ENCODE measurements at regions not wholly inside any gene's neighbourhood (a gene's known extent, or its start where the extent isn't known, plus 50 kb on each side); places are given as distances from the start of the nearest gene placed in this dataset.

DNA sequence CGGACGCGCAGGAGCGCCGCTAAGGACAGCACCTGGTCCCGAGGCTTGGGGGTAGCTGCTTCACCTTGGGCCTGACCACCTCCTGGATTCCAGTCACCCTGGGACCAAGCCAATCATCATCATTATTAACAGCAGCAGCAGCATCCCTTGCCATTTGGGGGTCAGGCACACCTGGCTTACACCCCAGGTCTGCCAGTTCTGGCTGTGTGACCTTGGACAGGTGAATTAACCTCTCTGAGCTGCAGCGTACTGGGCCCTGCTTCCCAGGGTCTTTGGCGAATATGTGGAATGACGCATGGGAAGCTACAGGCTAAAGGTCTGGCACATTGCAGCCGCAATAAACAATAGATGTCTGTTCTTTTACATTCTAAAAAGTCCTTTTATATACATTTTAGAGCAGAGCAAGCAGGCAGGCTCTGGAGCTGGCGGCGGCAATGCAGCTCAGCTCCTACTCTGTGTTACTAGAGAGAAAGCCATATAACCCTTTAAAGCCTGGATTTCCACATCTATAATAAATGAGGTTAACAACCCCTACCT lies 97.8 kb upstream of the CPLX2 start:
- Histone ChIP-seq H3K4me1 (ENCODE audit: control insufficient read depth, insufficient read depth, low read length) (no peaks in the 10 kb centered on the region), H3K27me3 (ENCODE audit: control insufficient read depth, insufficient read depth, low read length) (peaks cover 5% of the 10 kb centered on the region), H3K9me3 (ENCODE audit: control insufficient read depth, insufficient read depth, low read length) (no peaks in the 10 kb centered on the region), H3K27ac (ENCODE audit: low read length) (no peak overlapping the region), H3K4me3 (ENCODE audit: low read length) (no peak overlapping the region), H3K36me3 (ENCODE audit: control insufficient read depth, insufficient read depth, low read length) (no peaks in the 10 kb centered on the region)
- Mint-ChIP-seq H3K4me3 (no peak overlapping the region), H3K27ac (no peak overlapping the region), H3K27me3 (ENCODE audit: low read depth in 2 of 2) (peaks cover 37 to 52% of the 10 kb centered on the region in 2 donors), H3K4me1 (no peaks in the 10 kb centered on the region), H3K9me3 (no peaks in the 10 kb centered on the region), H3K36me3 (no peaks in the 10 kb centered on the region)
- 39% methylated on average over 10 of the region's 12 CpGs for WGBS (ENCODE audit: insufficient coverage)
- DNase-seq = no peak
- no peak for ATAC-seq
- intact Hi-C loops (cut with micrococcal nuclease) = no loop called here
- TF ChIP-seq, protein P1, sequence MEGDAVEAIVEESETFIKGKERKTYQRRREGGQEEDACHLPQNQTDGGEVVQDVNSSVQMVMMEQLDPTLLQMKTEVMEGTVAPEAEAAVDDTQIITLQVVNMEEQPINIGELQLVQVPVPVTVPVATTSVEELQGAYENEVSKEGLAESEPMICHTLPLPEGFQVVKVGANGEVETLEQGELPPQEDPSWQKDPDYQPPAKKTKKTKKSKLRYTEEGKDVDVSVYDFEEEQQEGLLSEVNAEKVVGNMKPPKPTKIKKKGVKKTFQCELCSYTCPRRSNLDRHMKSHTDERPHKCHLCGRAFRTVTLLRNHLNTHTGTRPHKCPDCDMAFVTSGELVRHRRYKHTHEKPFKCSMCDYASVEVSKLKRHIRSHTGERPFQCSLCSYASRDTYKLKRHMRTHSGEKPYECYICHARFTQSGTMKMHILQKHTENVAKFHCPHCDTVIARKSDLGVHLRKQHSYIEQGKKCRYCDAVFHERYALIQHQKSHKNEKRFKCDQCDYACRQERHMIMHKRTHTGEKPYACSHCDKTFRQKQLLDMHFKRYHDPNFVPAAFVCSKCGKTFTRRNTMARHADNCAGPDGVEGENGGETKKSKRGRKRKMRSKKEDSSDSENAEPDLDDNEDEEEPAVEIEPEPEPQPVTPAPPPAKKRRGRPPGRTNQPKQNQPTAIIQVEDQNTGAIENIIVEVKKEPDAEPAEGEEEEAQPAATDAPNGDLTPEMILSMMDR (IDR thresholded peaks at IDR 0.05) = no peak

DNA sequence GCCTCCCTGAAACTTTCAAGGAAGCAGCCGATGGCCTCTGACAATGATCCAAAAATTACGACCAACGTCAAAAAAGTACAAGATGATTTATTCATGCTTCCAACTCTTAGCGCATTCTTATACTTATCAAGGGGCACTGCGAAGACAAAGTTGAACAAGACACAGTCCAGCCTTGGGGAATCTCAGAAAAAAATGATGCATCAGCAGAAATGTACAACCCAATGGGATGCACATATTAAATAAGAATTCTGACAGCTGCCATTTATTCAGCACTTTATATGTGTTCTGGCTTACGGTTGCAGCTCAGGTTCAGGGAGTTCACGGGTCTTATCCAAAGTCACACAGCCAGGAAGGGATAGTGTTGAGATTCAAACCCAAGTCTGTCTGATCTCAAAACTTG lies 96.0 kb upstream of the CPLX2 start:
- H3K4me1 ChIP-seq (ENCODE audit: control insufficient read depth, insufficient read depth, low read length) = no peaks in the 10 kb centered on the region
- no peaks in the 10 kb centered on the region for H3K36me3 Mint-ChIP-seq
- DNase-seq (no peak), ATAC-seq (no peak)
- H3K4me3 Mint-ChIP-seq = no peak overlapping the region
- H3K27ac ChIP-seq (ENCODE audit: low read length) = no peak overlapping the region
- no peaks in the 10 kb centered on the region for H3K9me3 Mint-ChIP-seq
- no peak overlapping the region for H3K27ac Mint-ChIP-seq
- no peaks in the 10 kb centered on the region for H3K9me3 ChIP-seq (ENCODE audit: control insufficient read depth, insufficient read depth, low read length)
- TF ChIP-seq, protein P1 (IDR thresholded peaks at IDR 0.05) = no peak
- peaks cover 5% of the 10 kb centered on the region for H3K27me3 ChIP-seq (ENCODE audit: control insufficient read depth, insufficient read depth, low read length)
- H3K27me3 Mint-ChIP-seq (ENCODE audit: low read depth in 2 of 2) = peaks cover 37 to 51% of the 10 kb centered on the region in 2 donors
- WGBS (ENCODE audit: insufficient coverage) = 91% methylated on average over 7 of the region's 7 CpGs
- H3K4me1 Mint-ChIP-seq = no peaks in the 10 kb centered on the region
- no peak overlapping the region for H3K4me3 ChIP-seq (ENCODE audit: low read length)
- intact Hi-C loops (cut with micrococcal nuclease) = no loop called here
- no peaks in the 10 kb centered on the region for H3K36me3 ChIP-seq (ENCODE audit: control insufficient read depth, insufficient read depth, low read length)

DNA sequence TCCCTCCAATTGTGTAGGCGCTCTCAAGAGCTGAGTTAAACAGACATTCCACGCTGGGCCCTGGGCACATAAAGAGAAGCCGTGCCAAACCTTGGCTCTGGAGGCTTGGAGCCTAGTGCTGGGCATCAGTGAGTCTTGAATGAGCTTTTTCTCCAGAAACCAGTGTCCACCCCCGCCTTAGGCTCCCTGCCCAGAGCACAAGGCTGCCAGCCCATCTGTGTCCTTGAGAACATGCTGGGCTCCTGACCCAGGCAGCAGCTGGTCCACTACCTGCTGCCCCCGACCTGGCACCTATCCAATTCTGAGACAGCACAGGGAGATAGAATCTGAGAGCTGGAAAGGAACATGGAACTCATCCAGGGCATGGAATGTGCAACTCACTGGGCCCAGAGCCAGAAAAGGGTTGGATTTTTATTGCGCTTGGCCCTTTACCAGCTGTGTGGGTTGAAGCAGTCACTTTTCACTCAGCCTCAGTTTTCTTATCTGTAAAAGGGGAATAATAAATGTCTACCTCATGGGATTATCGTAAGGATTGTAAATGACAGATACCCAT lies 92.4 kb upstream of the CPLX2 start:
- Mint-ChIP-seq H3K27me3 (ENCODE audit: low read depth in 2 of 2) (peaks cover 29 to 52% of the 10 kb centered on the region in 2 donors), H3K36me3 (no peaks in the 10 kb centered on the region)
- no peak for DNase-seq

More for the DNA sequence above, 92.4 kb upstream of the CPLX2 start:
- Histone ChIP-seq H3K27ac (ENCODE audit: low read length) (no peak overlapping the region), H3K9me3 (ENCODE audit: control insufficient read depth, insufficient read depth, low read length) (no peaks in the 10 kb centered on the region), H3K27me3 (ENCODE audit: control insufficient read depth, insufficient read depth, low read length) (no peaks in the 10 kb centered on the region), H3K4me3 (ENCODE audit: low read length) (no peak overlapping the region), H3K36me3 (ENCODE audit: control insufficient read depth, insufficient read depth, low read length) (no peaks in the 10 kb centered on the region), H3K4me1 (ENCODE audit: control insufficient read depth, insufficient read depth, low read length) (no peaks in the 10 kb centered on the region)
- H3K4me3 Mint-ChIP-seq = no peak overlapping the region
- H3K4me1 Mint-ChIP-seq = no peaks in the 10 kb centered on the region
- WGBS (ENCODE audit: insufficient coverage) = 79% methylated on average over 6 of the region's 7 CpGs
- no peak for ATAC-seq
- intact Hi-C loops (cut with micrococcal nuclease) = no loop called here
- H3K27ac Mint-ChIP-seq = no peak overlapping the region
- no peaks in the 10 kb centered on the region for H3K9me3 Mint-ChIP-seq
- TF ChIP-seq, protein P1 (IDR thresholded peaks at IDR 0.05) = no peak
